ENCODE measurements at regions not wholly inside any gene's neighbourhood (a gene's known extent, or its start where the extent isn't known, plus 50 kb on each side); places are given as distances from the start of the nearest gene placed in this dataset.

DNA sequence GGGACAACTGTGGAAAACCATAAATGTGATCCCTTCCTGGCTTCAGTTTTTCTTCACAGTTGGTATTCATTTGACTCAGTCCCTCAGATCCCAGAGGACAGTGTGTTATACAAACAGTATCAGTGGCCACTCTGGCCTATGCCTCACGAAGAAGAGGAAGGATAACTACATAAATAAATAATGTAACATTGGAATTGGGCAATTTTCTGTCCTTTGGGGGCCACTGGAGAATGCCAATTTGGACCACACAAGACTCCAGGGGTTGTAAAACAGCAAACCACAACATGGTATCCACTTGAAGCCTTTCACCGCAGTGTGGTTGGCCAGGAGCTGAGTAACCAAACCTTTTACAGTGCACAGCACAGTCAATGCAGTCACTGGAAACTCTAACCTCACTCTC is 1077.0 kb downstream of the ROBO2 start:
- no peak overlapping the region for H3K4me2 ChIP-seq (ENCODE audit: insufficient read depth, insufficient read length, low read length)
- Mint-ChIP-seq H3K9me3 (no peaks in the 10 kb centered on the region), H3K27me3 (ENCODE audit: low read depth) (no peaks in the 10 kb centered on the region), H3K27ac (no peak overlapping the region; a peak in 1 of 7 replicates), H3K36me3 (ENCODE audit: insufficient read depth in 1 of 3, low read depth in 3 of 3) (no peaks in the 10 kb centered on the region; a peak in 2 of 7 replicates), H3K4me3 (no peak overlapping the region), H3K4me1 (peaks cover 21 to 22% of the 10 kb centered on the region in 2 experiments)
- H3K18ac ChIP-seq (ENCODE audit: insufficient read length, low read depth, low read length): no peak overlapping the region
- no peak overlapping the region for H2BK120ac ChIP-seq (ENCODE audit: low read depth, low read length, poor library complexity, severe bottlenecking)
- no peaks in the 10 kb centered on the region for H3K23me2 ChIP-seq (ENCODE audit: insufficient read length, low read depth, low read length, poor library complexity, severe bottlenecking)
- no peak overlapping the region for H3K56ac ChIP-seq (ENCODE audit: insufficient read length, low read depth, low read length)
- no peak overlapping the region for H4K5ac ChIP-seq (ENCODE audit: insufficient read length, low read depth, low read length)
- no peak overlapping the region for H2BK20ac ChIP-seq (ENCODE audit: low read depth, low read length, poor library complexity, severe bottlenecking)
- H3K79me2 ChIP-seq (ENCODE audit: insufficient read depth, low read length): no peaks in the 10 kb centered on the region; the same call in 1 of the 2 replicates
- no peak overlapping the region for H2BK12ac ChIP-seq (ENCODE audit: insufficient read length, low read depth, low read length)
- H3K27ac ChIP-seq (ENCODE audit: insufficient read length, low read depth, low read length): no peak overlapping the region
- no peaks in the 10 kb centered on the region; the same call in 1 of the 2 replicates for H3K4me1 ChIP-seq (ENCODE audit: insufficient read depth, low read length)
- no peak overlapping the region for H2AK5ac ChIP-seq (ENCODE audit: insufficient read length, low read length)
- H2AFZ ChIP-seq (ENCODE audit: low read length): no peak overlapping the region
- WGBS (ENCODE audit: extremely low coverage, insufficient read length, low lambda C conversion rate): no CpG with 5 or more reads among the region's 2 CpGs
- no peaks in the 10 kb centered on the region for H4K20me1 ChIP-seq (ENCODE audit: control insufficient read depth, insufficient read depth, insufficient read length)
- H3K9me3 ChIP-seq (ENCODE audit: control insufficient read depth, low read depth, low read length): no peaks in the 10 kb centered on the region
- H3K79me1 ChIP-seq (ENCODE audit: insufficient read depth, low read depth, low read length, poor library complexity, severe bottlenecking): no peaks in the 10 kb centered on the region
- no peaks in the 10 kb centered on the region for H3K27me3 ChIP-seq (ENCODE audit: insufficient read depth, low read length)
- H2BK5ac ChIP-seq (ENCODE audit: insufficient read length, low read length): no peak overlapping the region
- no peak for DNase-seq
- H4K91ac ChIP-seq (ENCODE audit: insufficient read length, low read depth, low read length): no peak overlapping the region
- no peak overlapping the region for H3K4ac ChIP-seq (ENCODE audit: low read depth, low read length)
- H3T11ph ChIP-seq (ENCODE audit: low read length): no peak overlapping the region
- TF ChIP-seq, protein P1, sequence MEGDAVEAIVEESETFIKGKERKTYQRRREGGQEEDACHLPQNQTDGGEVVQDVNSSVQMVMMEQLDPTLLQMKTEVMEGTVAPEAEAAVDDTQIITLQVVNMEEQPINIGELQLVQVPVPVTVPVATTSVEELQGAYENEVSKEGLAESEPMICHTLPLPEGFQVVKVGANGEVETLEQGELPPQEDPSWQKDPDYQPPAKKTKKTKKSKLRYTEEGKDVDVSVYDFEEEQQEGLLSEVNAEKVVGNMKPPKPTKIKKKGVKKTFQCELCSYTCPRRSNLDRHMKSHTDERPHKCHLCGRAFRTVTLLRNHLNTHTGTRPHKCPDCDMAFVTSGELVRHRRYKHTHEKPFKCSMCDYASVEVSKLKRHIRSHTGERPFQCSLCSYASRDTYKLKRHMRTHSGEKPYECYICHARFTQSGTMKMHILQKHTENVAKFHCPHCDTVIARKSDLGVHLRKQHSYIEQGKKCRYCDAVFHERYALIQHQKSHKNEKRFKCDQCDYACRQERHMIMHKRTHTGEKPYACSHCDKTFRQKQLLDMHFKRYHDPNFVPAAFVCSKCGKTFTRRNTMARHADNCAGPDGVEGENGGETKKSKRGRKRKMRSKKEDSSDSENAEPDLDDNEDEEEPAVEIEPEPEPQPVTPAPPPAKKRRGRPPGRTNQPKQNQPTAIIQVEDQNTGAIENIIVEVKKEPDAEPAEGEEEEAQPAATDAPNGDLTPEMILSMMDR (conservative IDR thresholded peaks at IDR 0.05): no peak
- H3K23ac ChIP-seq (ENCODE audit: insufficient read length, low read depth, low read length): no peak overlapping the region
- H3K14ac ChIP-seq (ENCODE audit: insufficient read depth, low read length): no peak overlapping the region
- no peak overlapping the region for H3K9ac ChIP-seq (ENCODE audit: extremely low read depth, insufficient read length, low read length)
- H2BK15ac ChIP-seq (ENCODE audit: low read depth, low read length): no peak overlapping the region
- no peak overlapping the region for H4K8ac ChIP-seq (replicated peaks; ENCODE audit: insufficient read length, low read depth, low read length)
